ENCODE measurements at regions not wholly inside any gene's neighbourhood (a gene's known extent, or its start where the extent isn't known, plus 50 kb on each side); places are given as distances from the start of the nearest gene placed in this dataset.

GRCh38 chr9:95783426-95783975 lies 92.0 kb upstream of the ERCC6L2 start (continued):
- no peak for TF ChIP-seq AKNA (CRISPR knock-in tag; IDR thresholded peaks at IDR 0.05; ENCODE audit: borderline replicate concordance)
- TF ChIP-seq, protein P1, sequence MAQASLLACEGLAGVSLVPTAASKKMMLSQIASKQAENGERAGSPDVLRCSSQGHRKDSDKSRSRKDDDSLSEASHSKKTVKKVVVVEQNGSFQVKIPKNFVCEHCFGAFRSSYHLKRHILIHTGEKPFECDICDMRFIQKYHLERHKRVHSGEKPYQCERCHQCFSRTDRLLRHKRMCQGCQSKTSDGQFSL (CRISPR knock-in tag; IDR thresholded peaks at IDR 0.05): no peak
- TF ChIP-seq ZNF264 (CRISPR knock-in tag; IDR thresholded peaks at IDR 0.05): no peak
- TF ChIP-seq NR2C2 (CRISPR knock-in tag; IDR thresholded peaks at IDR 0.05; ENCODE audit: borderline replicate concordance): no peak
- no peak for TF ChIP-seq ZSCAN25 (CRISPR knock-in tag; IDR thresholded peaks at IDR 0.05)
- no peak for TF ChIP-seq E2F1 (CRISPR knock-in tag; IDR thresholded peaks at IDR 0.05)
- TF ChIP-seq, protein P2, sequence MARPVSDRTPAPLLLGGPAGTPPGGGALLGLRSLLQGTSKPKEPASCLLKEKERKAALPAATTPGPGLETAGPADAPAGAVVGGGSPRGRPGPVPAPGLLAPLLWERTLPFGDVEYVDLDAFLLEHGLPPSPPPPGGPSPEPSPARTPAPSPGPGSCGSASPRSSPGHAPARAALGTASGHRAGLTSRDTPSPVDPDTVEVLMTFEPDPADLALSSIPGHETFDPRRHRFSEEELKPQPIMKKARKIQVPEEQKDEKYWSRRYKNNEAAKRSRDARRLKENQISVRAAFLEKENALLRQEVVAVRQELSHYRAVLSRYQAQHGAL (CRISPR knock-in tag; IDR thresholded peaks at IDR 0.05; ENCODE audit: not compliant biosample characterization): no peak
- no peak for TF ChIP-seq MZF1 (CRISPR knock-in tag; IDR thresholded peaks at IDR 0.05; ENCODE audit: borderline replicate concordance)
- TF ChIP-seq KAT8 (CRISPR knock-in tag; IDR thresholded peaks at IDR 0.05): no peak
- no peak for TF ChIP-seq NBN (conservative IDR thresholded peaks at IDR 0.05)
- peak; percentile 68 for TF ChIP-seq HNF4G (IDR thresholded peaks at IDR 0.05; ENCODE audit: borderline replicate concordance, low read depth, low read length)
- TF ChIP-seq HNF4G (CRISPR knock-in tag; IDR thresholded peaks at IDR 0.05; ENCODE audit: borderline replicate concordance, low read depth): peak; percentile 61; the same call in 1 of the 2 replicates
- TF ChIP-seq ZBTB44 (CRISPR knock-in tag; IDR thresholded peaks at IDR 0.05): no peak
- no peak for TF ChIP-seq CHD4 (IDR thresholded peaks at IDR 0.05; ENCODE audit: borderline replicate concordance, low read length)
- no peak for TF ChIP-seq HNRNPH1 (optimal IDR thresholded peaks at IDR 0.05; ENCODE audit: low read depth, low read length)
- no peak for TF ChIP-seq ZUFSP (CRISPR knock-in tag; IDR thresholded peaks at IDR 0.05; ENCODE audit: borderline replicate concordance)
- TF ChIP-seq, protein P3, sequence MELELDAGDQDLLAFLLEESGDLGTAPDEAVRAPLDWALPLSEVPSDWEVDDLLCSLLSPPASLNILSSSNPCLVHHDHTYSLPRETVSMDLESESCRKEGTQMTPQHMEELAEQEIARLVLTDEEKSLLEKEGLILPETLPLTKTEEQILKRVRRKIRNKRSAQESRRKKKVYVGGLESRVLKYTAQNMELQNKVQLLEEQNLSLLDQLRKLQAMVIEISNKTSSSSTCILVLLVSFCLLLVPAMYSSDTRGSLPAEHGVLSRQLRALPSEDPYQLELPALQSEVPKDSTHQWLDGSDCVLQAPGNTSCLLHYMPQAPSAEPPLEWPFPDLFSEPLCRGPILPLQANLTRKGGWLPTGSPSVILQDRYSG (CRISPR knock-in tag; IDR thresholded peaks at IDR 0.05): no peak
- no peak for TF ChIP-seq ZNF343 (CRISPR knock-in tag; IDR thresholded peaks at IDR 0.05)
- TF ChIP-seq ZNF672 (CRISPR knock-in tag; IDR thresholded peaks at IDR 0.05): no peak

Measured in HepG2 (cell line).